HEK293 (cell line): ENCODE measurements at regions not wholly inside any gene's neighbourhood (a gene's known extent, or its start where the extent isn't known, plus 50 kb on each side); places are given as distances from the start of the nearest gene placed in this dataset.

Experiments
- YY1 ChIP-seq: fragments of 450-650 bp; formaldehyde crosslinking; IDR thresholded peaks from 2 replicates; pipeline ENCODE4 v1.5.1; 2018; ENCODE audit warnings: missing biosample characterization, missing genetic modification characterization
- TF ChIP-seq, protein P1 (sequence below): fragments of 450-650 bp; formaldehyde crosslinking; IDR thresholded peaks from 2 replicates; pipeline ENCODE4 v1.5.1; 2016; ENCODE audit warnings: missing biosample characterization, missing genetic modification characterization

DNA sequence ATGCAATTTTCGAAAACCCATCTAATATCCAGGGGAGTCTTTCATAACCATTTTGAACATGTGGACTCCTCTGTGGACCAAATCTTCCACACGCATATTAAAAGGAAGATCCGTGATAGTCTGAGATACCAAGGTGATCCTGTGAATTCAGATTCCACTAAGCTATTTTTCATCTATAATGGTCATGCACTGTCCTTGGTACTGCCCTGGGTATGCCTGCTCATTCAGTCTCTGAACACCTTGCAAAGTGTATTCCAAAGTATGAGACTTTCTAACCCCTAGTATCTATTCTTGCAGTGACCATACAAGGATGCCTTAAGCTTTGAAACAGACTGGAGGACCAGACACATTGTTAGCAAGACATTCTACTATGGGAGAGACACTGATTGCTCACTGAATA lies 217.6 kb upstream of the CCDC150 start:
- no peak for TF ChIP-seq YY1 (tag by site-specific recombination)
- TF ChIP-seq, protein P1, sequence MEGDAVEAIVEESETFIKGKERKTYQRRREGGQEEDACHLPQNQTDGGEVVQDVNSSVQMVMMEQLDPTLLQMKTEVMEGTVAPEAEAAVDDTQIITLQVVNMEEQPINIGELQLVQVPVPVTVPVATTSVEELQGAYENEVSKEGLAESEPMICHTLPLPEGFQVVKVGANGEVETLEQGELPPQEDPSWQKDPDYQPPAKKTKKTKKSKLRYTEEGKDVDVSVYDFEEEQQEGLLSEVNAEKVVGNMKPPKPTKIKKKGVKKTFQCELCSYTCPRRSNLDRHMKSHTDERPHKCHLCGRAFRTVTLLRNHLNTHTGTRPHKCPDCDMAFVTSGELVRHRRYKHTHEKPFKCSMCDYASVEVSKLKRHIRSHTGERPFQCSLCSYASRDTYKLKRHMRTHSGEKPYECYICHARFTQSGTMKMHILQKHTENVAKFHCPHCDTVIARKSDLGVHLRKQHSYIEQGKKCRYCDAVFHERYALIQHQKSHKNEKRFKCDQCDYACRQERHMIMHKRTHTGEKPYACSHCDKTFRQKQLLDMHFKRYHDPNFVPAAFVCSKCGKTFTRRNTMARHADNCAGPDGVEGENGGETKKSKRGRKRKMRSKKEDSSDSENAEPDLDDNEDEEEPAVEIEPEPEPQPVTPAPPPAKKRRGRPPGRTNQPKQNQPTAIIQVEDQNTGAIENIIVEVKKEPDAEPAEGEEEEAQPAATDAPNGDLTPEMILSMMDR: no peak
